Glutamatergic neuron (in vitro differentiated cells): ENCODE measurements at regions not wholly inside any gene's neighbourhood (a gene's known extent, or its start where the extent isn't known, plus 50 kb on each side); places are given as distances from the start of the nearest gene placed in this dataset.
"Not testable (repeated sequence)": the region's sequence is repeated elsewhere in the genome, so short reads cannot be mapped to it uniquely, and the experiment has no call there.

Source experiments
- DNase-seq: peaks from one replicate; pipeline ENCODE4 v3.0.0; 2022
- H3K27ac Mint-ChIP-seq: one replicate; pipeline ENCODE4 v1.8.0; 2020; ENCODE audit warnings: mild to moderate bottlenecking, mixed read lengths, inconsistent platforms; ENCODE audit not compliant: unreplicated experiment
- H3K27me3 Mint-ChIP-seq: one replicate; pipeline ENCODE4 v1.8.0; 2020; ENCODE audit warnings: mild to moderate bottlenecking, moderate library complexity, mixed read lengths, inconsistent platforms; ENCODE audit not compliant: unreplicated experiment
- H3K36me3 Mint-ChIP-seq: one replicate; pipeline ENCODE4 v1.8.0; 2020; ENCODE audit warnings: mild to moderate bottlenecking, mixed read lengths, inconsistent platforms; ENCODE audit not compliant: unreplicated experiment
- H3K4me1 Mint-ChIP-seq: one replicate; pipeline ENCODE4 v1.8.0; 2020; ENCODE audit warnings: mild to moderate bottlenecking, low read depth, mixed read lengths, inconsistent platforms; ENCODE audit not compliant: unreplicated experiment
- H3K4me3 Mint-ChIP-seq: one replicate; pipeline ENCODE4 v1.8.0; 2020; ENCODE audit warnings: mild to moderate bottlenecking, mixed read lengths, inconsistent platforms; ENCODE audit not compliant: unreplicated experiment
- H3K9me3 Mint-ChIP-seq: one replicate; pipeline ENCODE4 v1.8.0; 2020; ENCODE audit warnings: mild to moderate bottlenecking, moderate library complexity, mixed read lengths, inconsistent platforms; ENCODE audit not compliant: unreplicated experiment
- TF ChIP-seq, protein P1 (sequence below): fragments of 200-600 bp; sonication (generic); IDR thresholded peaks from one replicate; pipeline ENCODE4 v1.5.0; 2021; ENCODE audit not compliant: partially characterized antibody, unreplicated experiment

DNA sequence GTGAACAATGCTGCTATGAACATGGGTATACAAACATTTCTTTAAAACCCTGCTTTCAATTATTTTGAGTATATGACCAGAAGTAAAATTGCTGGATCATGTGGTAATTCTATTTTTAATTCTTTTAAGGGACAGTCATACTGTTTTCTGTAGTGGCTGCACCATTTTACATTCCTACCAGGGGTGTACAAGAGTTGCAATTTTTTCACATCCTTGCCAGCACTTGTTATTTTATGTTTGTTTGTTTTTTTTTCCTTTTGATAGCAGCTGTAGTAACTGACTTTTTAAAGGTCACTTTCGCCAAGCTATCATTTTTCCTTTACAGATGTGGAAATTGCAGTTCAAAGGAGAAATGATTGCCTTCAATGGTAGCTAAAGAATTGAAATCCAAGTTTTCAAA, 99.5 kb downstream of the GPR85 start:
- Mint-ChIP-seq H3K36me3 (no peaks in the 10 kb centered on the region), H3K4me1 (no peaks in the 10 kb centered on the region), H3K9me3 (no peaks in the 10 kb centered on the region), H3K27me3 (no peaks in the 10 kb centered on the region), H3K27ac (no peak overlapping the region), H3K4me3 (no peak overlapping the region)
- no peak for DNase-seq
- TF ChIP-seq, protein P1, sequence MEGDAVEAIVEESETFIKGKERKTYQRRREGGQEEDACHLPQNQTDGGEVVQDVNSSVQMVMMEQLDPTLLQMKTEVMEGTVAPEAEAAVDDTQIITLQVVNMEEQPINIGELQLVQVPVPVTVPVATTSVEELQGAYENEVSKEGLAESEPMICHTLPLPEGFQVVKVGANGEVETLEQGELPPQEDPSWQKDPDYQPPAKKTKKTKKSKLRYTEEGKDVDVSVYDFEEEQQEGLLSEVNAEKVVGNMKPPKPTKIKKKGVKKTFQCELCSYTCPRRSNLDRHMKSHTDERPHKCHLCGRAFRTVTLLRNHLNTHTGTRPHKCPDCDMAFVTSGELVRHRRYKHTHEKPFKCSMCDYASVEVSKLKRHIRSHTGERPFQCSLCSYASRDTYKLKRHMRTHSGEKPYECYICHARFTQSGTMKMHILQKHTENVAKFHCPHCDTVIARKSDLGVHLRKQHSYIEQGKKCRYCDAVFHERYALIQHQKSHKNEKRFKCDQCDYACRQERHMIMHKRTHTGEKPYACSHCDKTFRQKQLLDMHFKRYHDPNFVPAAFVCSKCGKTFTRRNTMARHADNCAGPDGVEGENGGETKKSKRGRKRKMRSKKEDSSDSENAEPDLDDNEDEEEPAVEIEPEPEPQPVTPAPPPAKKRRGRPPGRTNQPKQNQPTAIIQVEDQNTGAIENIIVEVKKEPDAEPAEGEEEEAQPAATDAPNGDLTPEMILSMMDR: no peak

DNA sequence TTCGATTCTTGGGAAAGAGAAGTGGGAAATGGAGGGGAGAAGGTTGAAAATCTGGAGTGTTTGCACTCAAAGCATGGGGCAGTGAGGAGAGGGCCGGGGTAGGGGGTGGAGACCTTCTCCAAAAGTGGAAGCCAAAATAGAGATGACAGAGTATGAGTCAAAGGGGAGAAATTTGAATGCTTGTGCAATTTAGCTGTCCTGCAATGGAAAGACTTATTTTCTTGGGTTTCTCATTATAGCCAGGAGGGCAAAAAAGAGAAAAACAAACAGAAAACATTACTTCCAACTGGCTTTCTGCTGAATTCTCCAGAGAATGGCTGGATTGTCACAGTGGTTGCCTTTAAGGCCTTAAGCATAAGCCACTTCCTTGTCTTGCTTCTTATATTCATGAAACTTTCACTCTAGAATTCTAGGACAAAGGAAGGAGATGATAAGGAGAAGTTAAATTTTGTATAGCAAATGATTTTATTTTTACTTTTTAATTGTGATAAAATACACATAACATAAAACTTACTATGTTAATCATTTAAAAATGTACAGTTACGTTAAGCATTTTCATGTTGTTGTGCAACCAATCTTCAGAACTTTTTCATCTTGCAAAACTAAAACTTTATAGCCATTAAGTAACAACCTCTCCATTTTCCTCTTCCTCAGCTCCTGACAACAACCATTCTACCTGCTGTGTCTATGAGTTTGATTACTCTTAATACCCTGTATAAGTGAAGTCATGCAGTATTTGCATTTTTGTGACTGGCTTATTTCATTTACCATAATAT, 100.2 kb downstream of the GPR85 start:
- Mint-ChIP-seq H3K4me1 (no peaks in the 10 kb centered on the region), H3K27ac (no peak overlapping the region), H3K9me3 (no peaks in the 10 kb centered on the region), H3K36me3 (no peaks in the 10 kb centered on the region), H3K4me3 (no peak overlapping the region), H3K27me3 (no peaks in the 10 kb centered on the region)
- DNase-seq: no peak
- TF ChIP-seq, protein P1: no peak

DNA sequence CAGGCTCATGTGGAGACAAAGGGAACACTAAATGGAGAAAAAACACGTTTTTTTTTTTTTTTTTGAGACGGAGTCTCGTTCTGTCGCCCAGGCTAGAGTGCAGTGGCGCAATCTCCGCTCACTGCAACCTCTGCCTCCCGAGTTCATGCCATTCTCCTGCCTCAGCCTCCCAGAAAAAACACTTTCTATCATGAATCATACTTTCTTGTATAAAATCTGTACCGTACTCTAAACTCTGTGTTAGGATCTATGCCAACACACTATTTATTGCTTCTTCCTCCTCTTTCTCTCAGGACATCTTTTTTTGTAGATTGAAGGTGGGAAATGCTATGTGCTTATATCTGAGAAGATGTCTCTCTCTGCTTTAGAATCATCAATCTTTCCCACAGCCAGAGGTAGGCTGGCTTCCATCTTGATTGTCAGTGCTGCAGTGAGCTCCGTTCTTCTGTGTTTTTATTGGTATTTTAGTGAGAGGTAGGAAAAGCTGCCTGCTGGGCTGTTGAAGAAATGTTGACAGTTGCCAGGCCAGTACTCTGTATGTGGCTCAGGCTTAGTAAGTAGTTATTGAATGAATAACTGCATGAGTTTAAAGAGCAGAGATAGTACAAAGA, 101.1 kb downstream of the GPR85 start:
- TF ChIP-seq, protein P1: no peak
- H3K27me3 Mint-ChIP-seq: no peaks in the 10 kb centered on the region
- no peak overlapping the region for H3K27ac Mint-ChIP-seq
- DNase-seq: no peak
- H3K4me3 Mint-ChIP-seq: no peak overlapping the region
- H3K9me3 Mint-ChIP-seq: no peaks in the 10 kb centered on the region
- H3K4me1 Mint-ChIP-seq: peaks cover 1% of the 10 kb centered on the region
- no peaks in the 10 kb centered on the region for H3K36me3 Mint-ChIP-seq

DNA sequence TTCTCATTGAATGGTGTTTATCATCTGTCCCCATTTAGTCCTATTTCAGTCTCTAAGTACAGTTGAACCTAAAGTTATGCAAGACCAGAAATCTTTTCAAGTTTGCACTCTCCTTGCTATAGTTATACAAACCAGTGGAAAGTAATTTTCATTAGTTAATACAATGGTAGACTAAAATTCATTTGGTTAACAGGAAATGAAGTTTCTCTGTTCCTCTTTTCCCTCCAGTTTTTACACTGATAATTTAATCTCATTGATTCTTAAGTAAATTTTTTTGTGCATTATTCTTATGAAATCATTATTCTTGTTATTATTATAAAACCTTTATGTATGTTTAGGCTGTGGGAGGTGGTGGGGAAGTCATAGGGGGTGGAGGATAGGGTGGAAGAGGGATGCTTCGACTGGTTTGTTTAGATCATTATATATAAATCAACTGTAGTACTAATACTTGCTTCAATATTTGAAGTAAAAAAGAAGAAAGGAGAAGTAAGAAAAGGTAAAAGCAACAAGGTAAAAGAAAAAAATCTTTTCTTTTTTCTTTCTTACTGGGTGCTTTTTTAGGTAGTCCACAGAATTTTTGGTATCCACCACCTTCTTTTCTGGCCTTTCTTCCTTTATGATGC, 104.1 kb downstream of the GPR85 start:
- Mint-ChIP-seq H3K27me3 (no peaks in the 10 kb centered on the region), H3K27ac (no peak overlapping the region), H3K9me3 (no peaks in the 10 kb centered on the region), H3K4me3 (no peak overlapping the region), H3K36me3 (no peaks in the 10 kb centered on the region), H3K4me1 (peaks cover 1% of the 10 kb centered on the region)
- no peak for DNase-seq
- TF ChIP-seq, protein P1: no peak

DNA sequence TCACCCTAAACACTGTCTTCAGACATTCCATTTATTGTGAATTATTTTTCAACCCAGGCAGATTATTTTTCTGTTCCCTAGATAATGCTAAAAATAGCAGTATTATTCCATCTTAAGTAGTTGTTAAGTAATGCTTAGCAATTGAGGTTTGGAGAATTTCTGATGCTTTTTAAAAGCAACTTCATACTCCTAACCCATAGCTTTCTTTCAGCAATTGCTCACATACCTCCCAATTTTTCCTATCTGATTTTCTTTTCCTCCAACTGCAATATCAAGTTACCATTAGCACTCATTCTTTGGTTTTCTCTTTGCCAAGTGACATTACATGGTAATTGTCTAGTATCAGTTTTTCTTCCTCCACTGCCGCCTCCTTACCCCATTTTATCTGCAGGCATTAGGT, 104.7 kb downstream of the GPR85 start:
- Mint-ChIP-seq H3K4me3 (no peak overlapping the region), H3K4me1 (peaks cover 1% of the 10 kb centered on the region), H3K36me3 (no peaks in the 10 kb centered on the region), H3K27ac (no peak overlapping the region), H3K9me3 (no peaks in the 10 kb centered on the region), H3K27me3 (no peaks in the 10 kb centered on the region)
- TF ChIP-seq, protein P1: no peak
- no peak for DNase-seq

DNA sequence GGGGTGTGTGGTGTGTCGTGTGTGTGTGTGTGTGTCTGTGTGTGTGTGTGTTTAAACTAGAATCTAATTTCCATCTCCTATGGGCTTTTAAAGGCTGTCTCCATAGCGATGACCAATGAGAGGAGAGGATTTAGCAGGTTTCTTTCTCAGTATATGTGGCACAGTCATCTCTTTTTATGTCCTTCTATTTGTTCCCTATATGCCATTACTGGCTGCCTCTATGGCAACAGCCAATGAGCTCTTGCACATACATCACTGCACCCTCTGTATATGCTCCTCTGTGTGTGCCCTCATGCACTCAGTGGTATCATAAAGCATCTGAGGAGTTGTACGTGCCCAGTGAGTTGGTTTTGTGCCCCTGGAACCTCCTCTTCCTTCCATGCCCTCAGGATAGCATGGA, 107.6 kb downstream of the GPR85 start:
- H3K4me3 Mint-ChIP-seq, DNase-seq, H3K9me3 Mint-ChIP-seq, H3K4me1 Mint-ChIP-seq, H3K27ac Mint-ChIP-seq, H3K36me3 Mint-ChIP-seq, H3K27me3 Mint-ChIP-seq: not testable (repeated sequence)

DNA sequence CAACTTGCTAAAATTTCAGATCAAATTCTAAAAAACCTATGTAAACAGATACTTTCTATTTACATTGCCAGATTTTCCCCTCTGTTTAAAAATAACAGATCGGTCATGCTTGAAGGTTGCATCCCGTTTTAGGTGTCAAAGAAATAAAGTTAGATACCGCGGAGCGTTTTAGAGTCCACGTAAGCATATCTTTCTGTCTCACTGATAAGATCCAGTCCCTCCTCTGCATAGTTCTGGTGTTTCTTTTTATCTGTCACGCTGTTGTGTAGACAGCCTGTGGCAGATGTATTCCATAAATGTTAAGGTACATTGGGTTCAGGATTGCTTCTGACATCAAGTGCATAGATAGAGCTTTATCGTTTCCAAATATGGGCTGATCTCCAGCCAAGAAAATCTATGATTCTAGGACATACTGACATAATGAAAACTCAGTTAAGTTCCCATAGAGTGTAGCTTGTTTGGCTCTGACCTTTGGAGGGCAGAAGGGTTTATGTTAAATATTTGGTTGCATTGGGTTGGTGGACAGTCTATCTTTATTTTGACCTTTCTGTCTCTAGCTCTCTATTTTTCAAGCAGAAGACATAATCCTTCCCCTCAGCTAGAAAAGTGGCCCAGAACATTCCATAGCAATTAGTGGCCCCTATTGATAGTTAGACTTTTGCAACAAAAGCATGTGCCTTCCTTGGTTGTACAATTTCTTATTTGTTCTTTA, 109.2 kb downstream of the GPR85 start:
- H3K27ac Mint-ChIP-seq, H3K4me3 Mint-ChIP-seq, H3K36me3 Mint-ChIP-seq, H3K9me3 Mint-ChIP-seq, H3K4me1 Mint-ChIP-seq, H3K27me3 Mint-ChIP-seq, DNase-seq: not testable (repeated sequence)
